ENCODE measurements at regions not wholly inside any gene's neighbourhood (a gene's known extent, or its start where the extent isn't known, plus 50 kb on each side); places are given as distances from the start of the nearest gene placed in this dataset.

- TF ChIP-seq CTCF (IDR thresholded peaks at IDR 0.05) = no peak
- no peak for TF ChIP-seq POLR2A (IDR thresholded peaks at IDR 0.05)
These were observed 151.8 kb upstream of the NABP1 start for GRCh38 chr2:191526091-191526490.

Measured in thyroid gland (tissue), 4 donors.